C4-2B (cell line): ENCODE measurements at regions not wholly inside any gene's neighbourhood (a gene's known extent, or its start where the extent isn't known, plus 50 kb on each side); places are given as distances from the start of the nearest gene placed in this dataset.

ENCODE experiments used
- CTCF ChIP-seq: fragments of 450-650 bp; conservative IDR thresholded peaks from 2 replicates; pipeline ENCODE4 v1.5.1; 2017; ENCODE audit warnings: mild to moderate bottlenecking
- ZFX ChIP-seq: fragments of 450-650 bp; IDR thresholded peaks from 2 replicates; pipeline ENCODE4 v1.6.1; 2017

- TF ChIP-seq CTCF (no peak), ZFX (no peak)
These were observed 66.1 kb upstream of the SPON1 start for GRCh38 chr11:13896175-13896980.
